GM12874 (cell line): ENCODE measurements at regions not wholly inside any gene's neighbourhood (a gene's known extent, or its start where the extent isn't known, plus 50 kb on each side); places are given as distances from the start of the nearest gene placed in this dataset.

Experiments
- TF ChIP-seq, protein P1 (sequence below): IDR thresholded peaks from 2 replicates; pipeline ENCODE4 v1.5.1; 2011; ENCODE audit warnings: low read depth, mild to moderate bottlenecking, control low read depth, low read length, moderate library complexity; ENCODE audit not compliant: insufficient read depth

DNA sequence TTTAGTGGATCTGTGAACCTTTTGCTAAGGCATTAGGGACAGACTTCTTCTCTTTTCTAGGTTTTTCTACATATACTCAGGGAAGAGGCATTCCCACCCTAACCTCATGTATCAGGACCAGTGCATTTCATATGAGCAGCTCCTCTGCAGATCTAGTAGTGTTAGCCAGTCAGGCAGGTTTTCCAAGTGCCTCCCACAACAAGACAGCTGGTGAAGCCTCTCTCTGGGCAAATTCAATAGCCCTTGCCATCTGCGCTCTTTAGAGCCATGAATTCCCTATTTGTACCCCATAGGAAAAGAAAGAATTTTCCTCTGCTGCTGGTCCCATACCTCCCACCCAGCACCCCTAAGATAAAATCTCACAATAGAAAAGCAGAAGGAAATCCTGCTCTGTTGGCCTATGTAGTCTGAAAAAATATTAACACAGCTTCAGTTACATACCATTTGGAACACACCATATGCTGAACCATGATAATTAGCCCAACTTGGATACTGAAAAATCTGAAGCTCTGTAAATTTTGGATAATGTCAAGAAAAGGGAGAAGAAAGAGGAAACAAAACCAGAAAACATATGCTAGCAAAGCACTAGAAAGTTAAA lies 1354.6 kb upstream of the NRXN1 start:
- TF ChIP-seq, protein P1, sequence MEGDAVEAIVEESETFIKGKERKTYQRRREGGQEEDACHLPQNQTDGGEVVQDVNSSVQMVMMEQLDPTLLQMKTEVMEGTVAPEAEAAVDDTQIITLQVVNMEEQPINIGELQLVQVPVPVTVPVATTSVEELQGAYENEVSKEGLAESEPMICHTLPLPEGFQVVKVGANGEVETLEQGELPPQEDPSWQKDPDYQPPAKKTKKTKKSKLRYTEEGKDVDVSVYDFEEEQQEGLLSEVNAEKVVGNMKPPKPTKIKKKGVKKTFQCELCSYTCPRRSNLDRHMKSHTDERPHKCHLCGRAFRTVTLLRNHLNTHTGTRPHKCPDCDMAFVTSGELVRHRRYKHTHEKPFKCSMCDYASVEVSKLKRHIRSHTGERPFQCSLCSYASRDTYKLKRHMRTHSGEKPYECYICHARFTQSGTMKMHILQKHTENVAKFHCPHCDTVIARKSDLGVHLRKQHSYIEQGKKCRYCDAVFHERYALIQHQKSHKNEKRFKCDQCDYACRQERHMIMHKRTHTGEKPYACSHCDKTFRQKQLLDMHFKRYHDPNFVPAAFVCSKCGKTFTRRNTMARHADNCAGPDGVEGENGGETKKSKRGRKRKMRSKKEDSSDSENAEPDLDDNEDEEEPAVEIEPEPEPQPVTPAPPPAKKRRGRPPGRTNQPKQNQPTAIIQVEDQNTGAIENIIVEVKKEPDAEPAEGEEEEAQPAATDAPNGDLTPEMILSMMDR: no peak

DNA sequence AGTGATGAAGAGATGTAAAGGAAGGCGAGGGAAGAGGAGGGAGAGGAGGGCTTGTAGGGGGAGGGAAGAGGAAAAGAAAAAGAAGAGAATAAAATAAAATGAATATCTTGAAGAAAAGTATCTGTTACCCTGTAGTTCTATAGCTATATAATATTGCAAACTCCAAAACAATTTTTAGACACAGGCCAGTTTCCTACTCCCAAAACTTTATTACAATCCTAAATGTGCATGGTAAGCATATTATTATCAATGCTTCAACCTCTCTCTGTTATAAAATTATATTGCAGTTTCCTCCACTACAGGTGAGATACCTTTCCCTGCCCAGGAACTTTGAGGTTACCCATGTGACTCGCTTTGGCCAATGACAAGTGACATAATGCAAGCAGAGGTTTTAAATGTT lies 1351.6 kb upstream of the NRXN1 start:
- TF ChIP-seq, protein P1: no peak

DNA sequence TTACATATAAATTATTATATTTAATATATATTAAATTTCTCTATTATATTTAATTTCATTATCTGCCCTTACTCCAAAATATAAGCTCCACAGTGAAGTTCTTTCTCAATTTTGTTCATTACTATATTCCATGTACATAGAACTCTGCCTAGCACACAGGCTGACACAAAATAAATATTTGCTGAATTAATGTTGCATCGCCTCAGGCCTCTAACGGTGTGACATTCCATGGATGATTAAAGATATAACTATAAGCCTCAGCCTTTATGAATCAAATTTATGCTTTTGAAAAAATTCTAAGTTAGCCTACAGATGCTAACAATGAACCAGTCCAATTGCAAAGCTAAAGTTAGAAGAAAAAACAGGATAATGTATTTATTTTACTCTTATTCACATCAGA lies 1337.2 kb upstream of the NRXN1 start:
- TF ChIP-seq, protein P1: no peak

DNA sequence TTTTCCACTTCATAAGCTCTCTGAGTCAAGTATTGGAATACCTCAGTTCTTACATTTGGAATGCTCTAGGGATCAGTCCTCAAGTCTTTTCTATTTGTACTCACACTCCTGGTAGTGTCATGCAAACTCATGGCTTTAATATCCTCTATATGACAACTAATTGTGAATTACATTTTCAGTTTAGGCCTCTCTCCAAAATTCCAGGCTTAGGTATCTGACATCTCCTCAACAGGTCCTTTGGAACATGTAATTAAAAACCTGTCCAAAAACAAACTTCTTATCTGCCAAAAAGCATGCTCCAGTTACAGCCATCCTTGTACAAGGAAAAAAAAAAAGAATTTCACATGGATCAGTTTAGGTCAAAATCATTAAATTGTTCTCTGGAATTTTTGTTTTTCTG lies 1336.2 kb upstream of the NRXN1 start:
- TF ChIP-seq, protein P1: no peak

DNA sequence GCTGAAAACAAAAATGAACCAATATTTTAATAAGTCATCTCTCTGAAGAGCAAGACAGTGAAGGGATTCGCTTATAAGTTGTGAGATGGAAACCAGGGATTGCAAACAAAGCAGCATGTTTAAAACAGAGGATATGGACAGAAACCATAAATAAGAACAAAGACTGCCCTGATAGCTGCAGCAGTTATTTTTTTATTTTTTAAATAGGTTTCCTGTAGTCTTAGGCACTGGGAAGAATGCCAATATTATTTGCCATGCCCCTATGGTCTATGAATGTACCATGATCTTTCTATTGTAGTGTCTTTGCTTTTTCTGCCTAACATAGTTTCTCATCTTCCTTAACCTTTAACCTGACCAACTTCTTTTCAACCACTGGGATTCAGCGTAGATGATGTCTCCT lies 1334.0 kb upstream of the NRXN1 start:
- TF ChIP-seq, protein P1: no peak

DNA sequence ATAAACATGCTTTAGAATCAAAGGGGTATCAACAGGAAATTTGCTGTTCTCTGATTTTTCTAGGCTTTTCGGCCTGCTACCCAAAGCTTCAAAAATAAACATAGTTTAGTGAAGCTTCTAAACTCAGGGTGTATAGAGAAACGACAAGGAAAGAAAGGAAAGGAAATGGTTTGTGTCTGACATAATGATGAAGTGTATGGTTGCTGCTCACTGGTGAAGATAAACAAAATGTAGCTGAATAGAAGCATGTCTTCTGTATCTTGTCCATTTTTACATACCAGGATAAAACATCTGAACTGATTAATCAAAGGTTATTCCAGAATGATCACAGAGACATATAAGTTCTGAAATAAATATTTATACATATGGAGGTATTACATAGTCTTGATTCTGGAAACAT lies 1324.6 kb upstream of the NRXN1 start:
- TF ChIP-seq, protein P1: no peak

DNA sequence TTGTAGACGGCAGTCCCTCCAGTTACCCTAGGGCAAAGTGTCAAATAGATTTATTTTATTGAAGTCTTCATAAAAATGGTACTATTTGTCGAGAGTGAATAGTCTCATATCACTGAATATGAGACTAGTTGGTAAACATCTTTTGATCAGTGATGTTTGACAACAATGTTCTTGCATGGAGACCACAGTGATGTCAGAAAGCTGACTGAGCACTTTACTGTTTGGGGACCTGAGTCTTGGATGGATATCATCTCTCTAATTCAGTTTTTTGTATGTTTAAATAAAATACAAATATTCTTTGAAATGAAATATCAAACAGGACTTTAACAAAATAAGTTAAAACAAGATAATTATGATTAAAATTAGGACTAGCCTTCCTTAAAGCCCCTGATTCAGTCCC lies 1315.4 kb upstream of the NRXN1 start:
- TF ChIP-seq, protein P1: no peak
